GM18867 (cell line): ENCODE measurements at regions not wholly inside any gene's neighbourhood (a gene's known extent, or its start where the extent isn't known, plus 50 kb on each side); places are given as distances from the start of the nearest gene placed in this dataset.
"Not testable (repeated sequence)": the region's sequence is repeated elsewhere in the genome, so short reads cannot be mapped to it uniquely, and the experiment has no call there.

Experiments
- ATAC-seq: cut with Tn5 transposase; IDR thresholded peaks from one replicate; pipeline ENCODE4 v1.9.1; 2021; ENCODE audit warnings: mild to moderate bottlenecking, moderate library complexity; ENCODE audit not compliant: unreplicated experiment

DNA sequence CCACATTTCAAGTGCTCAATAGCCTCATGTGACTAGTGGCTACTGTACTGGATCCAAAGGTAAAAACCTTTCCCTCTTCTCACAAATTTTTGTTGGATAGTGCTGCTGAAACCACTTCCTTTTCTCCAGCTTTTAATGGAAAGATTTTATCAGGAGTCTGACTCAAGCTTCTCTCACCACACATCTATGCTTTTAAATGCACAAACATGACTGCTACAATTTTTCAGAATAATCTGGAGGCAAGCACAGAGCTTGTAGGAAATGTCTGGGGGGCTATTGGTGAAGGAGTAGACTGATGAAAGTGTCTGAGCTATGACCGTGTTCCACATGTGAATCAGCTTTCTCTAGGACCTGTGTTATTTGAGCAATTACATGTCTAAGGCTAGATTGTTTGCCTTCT, 101.1 kb upstream of the FAT3 start:
- ATAC-seq, result no peak

DNA sequence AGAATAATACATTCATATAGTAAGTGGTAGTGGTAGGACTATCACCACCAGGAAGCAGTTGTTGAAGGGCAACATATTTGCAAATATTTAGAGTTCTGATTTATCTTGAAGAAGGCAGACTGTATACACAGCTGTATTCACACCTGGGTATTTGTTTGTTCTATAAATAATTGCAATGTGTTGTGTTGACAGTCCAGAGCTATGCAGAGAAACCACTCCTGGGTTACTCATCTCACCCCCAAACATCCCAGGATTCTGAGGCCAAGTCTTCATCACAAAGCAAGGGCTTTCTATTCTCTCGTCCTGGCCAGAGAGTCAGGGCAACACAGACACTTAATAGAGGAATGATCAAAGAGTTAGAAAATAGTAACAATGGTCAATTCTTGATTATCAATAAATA, 102.1 kb upstream of the FAT3 start:
- no peak for ATAC-seq

DNA sequence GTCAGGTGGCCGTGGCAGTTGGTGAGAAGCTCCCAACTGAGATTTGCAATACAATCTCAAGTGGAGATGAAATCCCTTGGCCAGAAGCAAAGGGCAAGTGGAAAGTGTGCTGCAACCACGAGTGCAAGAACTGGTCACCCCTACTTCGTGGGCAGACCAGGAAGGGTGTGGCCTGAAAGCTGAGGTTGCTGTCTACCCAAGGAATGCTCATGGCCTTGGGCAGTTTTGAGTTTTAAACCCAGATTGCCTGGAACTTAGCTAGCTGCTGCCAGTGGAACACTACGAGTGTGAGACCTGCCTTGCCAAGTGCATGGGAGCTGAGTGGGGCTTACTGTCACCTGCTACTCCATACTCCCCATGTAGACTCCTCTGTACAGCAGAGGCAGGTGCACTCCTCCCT, 113.3 kb upstream of the FAT3 start:
- no peak for ATAC-seq

DNA sequence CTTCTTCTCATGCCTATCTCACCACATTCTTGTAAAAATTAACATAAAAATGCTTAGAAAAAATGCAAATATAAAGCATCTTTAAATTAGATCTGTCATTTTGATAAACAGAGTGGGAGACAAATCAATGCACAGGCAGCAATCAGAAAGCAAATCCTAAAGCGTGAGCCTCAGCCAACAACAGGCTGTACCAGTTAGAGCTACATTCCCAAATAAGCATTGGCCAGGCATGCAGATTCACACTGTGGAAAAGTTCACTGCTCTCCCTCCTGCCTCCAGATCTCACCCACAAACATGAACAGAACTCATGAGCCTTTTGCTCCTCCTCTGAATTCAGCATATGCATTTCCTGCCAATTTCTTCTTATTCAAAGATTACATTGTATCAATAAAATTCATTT, 115.2 kb upstream of the FAT3 start:
- ATAC-seq, result no peak

DNA sequence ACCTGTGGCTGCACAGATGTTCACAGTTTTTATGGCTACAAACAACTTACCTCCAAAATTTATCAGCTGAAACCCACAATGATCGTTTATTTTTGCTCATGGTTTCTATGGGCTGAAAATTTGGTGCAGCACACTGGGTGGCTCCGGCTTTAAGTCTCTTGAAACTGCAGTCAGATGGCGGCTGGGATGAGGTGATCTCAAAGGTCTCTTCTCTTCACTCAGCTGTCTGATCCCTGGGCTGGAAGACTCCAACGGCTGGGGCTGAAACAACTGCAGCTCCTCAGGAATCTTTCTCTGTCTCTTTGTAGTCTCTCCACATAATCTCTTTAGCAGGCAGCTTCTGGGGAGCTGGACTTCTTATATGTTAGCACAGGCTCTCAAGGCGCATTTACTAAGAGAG, 117.3 kb upstream of the FAT3 start:
- no peak for ATAC-seq

DNA sequence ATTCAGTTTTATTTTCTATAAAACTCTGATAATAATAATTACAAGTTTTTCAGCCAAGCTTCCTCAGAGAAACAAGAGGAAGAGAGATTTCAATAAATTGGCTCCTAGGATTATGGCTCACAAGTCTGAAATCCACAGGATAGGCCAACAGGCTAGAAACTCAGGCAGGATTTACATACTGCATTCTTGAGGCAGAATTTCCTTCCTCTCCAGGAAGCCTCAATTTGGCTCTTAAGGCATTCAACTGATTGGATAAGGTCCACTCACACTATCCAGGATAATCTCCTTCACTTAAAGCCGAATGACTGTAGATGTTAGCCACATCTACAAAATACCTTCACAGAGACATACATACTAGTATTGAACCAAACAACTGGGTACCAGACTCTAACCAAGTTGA, 120.3 kb upstream of the FAT3 start:
- ATAC-seq, result no peak

DNA sequence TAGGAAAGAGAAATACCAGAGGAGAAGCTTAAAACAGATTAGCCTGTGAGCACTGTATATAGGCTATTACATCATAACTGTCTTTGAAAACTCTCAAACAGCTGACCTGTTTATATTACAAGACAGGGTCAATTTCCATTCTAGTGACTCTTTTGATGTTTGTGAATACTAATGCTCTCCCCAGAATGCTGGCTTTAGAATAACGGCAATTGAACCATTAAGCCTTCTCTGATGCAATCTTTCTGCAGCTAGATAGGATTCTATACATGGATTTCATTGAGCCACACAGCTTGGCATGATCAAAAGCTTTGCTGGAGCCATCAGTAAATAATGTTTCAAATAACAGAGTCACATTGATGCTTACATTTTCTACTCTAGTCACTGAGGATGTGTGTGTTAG, 122.7 kb upstream of the FAT3 start:
- ATAC-seq, result no peak

DNA sequence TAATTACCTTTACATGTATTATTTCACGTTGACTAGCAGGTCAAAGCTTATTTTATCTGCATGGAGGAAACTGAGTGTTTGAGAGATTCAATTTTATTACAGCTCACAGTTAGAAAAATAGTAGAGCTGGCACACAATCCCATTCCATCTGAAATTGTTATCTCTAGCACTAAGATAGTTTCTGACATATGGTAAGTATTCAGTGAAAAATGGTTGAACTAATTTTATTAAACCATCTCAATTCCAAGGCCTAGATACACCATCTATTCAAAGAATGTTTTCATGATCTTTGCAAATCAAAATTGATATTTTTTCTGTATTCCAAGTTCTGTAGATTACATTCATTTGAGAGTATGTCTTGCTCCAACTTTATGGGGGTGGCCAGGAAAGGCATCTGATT, 125.4 kb upstream of the FAT3 start:
- no peak for ATAC-seq

DNA sequence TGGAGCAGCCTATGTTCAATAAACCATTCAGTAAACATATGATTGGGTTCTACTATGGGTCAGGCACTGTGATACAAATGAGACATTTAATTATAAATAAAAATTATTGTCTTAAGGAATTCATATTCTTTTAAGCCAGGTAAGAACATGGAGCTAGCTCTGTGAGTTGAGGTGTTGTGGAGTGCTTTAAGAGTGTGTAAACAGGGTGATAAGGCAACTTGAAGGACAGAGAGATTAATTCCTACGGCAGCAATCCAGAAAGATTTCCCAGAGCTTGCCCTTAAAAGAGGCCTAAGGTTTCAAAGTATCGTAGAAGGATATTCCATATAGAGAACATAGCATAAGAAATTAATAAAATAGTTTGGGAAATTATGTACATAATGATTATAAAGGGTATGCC, 126.4 kb upstream of the FAT3 start:
- no peak for ATAC-seq

DNA sequence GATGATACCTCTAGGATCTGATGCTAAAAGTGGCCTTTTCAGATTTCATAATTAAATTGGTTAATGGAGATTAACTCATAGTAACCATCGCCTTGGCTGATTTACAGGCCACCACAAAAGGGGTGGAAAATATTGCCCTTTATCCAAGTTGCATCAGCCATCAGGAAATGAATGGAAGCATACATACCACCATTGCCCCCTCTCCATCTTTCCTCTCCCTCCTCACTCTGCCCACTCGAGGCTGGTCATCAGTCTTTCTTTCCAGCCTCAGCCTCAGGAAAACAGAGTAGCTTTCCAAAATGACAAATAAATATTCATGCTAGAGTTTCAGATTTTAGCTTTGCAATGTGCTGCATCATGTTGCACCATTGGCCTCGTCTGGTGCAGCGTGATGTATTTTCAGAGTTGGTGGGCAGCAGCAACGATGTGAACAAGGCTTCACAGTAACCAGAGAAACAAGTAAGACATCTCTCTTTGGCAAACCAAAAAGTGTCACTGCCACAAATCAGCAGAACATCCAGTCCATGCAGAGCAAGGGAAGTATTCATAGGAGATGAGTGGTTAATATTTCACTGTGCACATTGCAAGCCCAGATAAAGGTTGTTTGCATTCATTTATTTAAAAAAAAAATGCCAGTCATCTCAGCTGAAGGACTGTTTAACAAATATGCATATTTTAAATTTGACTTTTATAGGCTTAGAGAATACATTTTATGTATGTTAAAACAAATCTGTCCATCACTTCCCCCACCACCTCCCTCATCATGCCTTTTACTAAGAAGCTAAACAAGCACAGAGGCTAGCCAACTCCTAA, 136.7 kb upstream of the FAT3 start:
- no peak for ATAC-seq

DNA sequence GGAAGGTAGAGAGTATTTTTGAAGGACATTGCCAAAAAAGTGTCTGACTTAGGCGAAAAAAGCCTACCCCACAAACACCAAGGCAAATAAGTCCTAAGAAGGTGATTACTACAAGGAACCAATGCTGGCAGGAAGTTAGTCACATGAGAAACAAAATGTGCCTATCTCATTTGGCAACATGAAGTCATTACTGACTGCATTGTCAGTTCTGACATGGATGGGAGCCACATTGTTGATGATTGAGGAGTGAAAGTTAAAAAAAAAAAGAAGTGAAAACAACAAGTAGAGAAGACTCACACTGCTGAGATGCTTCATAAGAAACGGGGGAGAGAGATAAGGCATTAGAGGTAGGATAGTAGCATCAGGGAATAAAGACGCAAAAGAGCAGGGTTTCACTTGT, 141.5 kb upstream of the FAT3 start:
- ATAC-seq, result no peak

DNA sequence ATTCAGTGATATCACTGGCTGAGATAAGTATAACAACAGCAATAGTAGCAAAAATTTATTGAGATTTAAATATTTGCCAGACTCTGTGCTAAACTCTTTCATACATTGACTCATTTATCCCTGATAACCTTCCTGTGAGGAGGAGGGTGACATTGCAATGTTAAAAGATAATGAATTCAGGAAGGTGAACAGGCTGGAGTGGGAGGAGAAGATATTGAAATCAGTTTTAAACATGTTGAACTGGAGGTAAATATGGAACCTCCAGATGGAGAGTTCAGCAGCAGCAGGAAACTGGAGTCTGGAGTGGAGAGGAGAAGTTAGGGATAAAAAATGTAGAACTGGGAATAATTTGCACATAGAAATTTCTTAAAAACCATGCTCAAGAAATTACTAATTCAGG, 142.0 kb upstream of the FAT3 start:
- no peak for ATAC-seq

DNA sequence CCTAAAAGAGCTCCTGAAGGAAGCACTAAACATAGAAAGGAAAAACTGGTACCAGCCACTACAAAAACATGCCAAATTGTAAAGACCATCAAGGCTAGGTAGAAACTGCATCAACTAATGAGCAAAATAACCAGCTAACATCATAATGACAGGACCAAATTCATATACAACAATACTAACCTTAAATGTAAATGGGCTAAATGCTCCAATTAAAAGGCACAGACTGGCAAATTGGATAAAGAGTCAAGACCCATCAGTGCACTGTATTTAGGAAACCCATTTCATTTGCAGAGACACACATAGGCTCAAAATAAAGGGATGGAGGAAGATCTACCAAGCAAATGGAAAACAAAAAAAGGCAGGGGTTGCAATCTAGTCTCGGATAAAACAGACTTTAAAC, 150.1 kb upstream of the FAT3 start:
- ATAC-seq, result not testable (repeated sequence)

DNA sequence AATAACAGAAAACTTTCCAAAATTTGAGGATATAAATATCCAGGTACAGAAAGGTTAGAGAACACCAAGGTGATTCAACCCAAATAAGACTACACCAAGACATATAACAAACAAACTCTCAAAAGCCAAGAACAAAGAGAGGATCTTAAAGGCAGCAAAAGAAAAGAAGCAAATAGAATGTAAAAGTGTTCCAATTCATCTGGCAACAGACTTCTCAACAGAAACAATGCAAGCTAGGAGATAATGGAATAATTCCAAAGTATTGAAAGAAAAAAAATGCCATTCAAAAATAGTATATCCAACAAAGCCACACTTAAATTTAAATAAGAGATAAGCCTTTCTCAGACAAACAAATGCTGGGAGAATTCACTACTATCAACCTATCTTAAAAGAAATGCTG, 153.0 kb upstream of the FAT3 start:
- no peak for ATAC-seq

DNA sequence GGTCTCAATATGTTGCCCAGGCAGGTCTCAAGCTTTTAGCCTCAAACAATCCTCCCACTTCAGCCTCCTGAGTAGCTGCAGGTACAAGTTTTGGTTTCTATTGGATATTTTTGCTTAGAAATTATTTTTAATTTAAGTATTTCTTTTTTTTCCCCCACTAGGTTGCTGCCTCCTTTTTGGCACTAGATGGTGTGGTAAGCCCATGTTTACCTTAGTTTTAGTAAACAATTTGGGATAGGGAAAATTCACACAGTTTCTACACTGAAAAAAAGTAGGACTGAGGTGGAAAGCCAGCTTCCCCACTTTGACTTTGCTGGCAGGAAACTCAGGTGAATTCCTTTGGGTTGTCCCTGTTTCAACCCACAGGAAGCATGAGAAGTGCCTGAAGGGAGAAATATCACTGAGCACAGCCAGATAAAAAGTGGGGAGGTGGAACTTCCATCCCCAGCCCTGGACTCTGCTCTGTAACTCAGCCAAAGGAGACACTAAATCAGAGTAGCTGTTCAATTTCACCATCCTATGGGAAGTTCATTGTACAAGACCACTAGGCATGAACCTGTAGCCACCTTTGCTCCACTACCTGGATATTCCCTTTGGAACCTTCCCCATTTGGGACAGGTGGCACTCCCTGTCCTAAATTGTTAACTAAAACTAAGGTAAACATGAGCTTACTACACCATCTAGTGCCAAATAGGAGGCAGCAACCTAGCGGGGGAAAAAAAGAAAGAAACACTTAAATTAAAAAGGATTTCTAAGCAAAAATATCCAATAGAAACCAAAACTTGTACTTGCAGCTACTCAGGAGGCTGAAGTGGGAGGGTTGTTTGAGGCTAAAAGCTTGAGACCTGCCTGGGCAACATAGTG, 154.4 kb upstream of the FAT3 start:
- no peak for ATAC-seq

DNA sequence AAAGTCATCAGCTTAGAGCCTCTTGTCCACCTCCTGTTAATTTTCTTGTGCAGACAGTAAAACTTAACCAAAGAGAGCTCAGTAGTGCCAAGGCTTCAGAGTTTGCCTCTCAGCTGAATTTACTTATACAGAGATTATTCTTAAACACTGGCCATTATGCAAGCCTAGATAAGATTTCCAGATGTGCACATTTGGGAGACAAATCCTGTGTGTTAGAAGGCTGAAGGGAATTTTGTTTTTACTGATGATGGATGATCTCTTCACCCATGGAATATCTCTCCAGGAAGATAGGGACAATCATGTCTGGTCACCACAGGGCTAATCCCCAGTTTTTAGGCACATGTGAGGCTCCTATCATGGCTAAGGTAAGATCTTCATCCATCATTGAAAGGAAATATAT, 157.6 kb upstream of the FAT3 start:
- ATAC-seq, result no peak

DNA sequence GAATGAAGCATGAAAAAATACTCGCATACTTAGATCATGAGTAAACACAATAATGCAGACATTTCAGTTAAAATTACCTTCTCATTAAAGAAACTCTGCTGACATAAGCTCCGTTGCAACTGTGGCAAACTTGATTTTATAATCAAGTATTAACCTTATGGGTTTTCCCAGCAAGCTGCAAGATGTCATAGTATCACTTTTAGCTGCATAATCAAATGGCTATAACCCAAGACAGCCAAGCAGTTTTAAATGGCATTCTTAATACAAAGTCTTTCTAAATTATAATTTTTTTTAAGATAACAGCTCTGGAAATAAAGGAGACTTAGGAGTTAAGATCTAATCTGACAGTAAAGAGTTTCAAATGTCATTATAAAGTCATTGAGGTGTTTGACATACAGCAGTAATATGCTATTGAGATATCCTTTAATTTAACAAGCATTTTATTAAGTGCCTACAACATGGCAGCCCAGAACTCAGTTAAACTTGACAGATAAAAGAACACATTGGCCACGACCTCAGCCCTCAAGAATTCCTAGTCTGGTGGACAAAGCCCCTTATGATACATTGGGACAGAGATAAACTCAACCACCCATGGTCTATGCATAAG, 163.1 kb upstream of the FAT3 start:
- no peak for ATAC-seq

DNA sequence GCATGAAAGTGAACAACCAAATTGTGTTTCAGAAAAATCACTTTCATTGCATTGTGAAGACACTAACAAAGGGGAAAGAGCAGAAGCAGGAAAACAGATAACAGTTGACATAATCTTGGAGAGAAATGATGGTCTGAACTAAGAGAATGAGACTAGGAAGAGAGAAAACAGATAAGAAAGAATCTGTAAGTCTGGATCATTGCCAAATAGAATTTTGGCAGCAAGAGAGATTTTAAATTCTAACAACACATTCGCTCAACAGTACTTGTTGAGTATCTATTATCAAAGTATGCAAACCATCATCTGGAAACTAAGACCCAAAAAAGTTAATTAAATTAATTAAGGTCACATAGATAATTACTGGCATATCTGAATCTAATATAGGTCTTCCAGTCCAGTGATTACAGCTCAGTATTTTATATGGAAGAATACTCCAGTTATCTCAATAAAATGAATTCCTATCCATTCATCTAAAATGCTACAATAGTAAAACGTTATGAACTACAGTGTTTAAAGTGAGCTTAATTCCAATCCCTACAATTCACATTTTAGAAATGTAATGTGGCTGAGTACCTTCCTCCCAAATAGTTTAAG, 166.7 kb upstream of the FAT3 start:
- ATAC-seq, result no peak

DNA sequence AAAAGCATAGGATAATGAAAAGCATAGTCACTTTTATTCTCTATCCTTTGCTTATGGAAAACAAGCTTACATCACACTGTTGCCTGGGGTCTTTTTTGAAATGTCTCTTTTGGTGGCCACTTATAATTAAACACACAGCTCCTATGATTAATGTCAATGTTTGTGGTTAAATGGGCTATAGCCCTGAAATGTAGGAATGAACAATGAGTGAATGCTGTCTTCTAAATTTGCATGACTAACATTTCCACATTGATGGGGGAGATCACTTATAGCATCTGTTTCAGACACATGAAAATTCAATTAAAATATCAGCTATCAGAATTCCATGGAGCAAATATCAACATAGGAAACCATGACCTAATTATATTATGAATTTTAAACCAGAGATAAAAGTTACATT, 171.4 kb upstream of the FAT3 start:
- no peak for ATAC-seq

DNA sequence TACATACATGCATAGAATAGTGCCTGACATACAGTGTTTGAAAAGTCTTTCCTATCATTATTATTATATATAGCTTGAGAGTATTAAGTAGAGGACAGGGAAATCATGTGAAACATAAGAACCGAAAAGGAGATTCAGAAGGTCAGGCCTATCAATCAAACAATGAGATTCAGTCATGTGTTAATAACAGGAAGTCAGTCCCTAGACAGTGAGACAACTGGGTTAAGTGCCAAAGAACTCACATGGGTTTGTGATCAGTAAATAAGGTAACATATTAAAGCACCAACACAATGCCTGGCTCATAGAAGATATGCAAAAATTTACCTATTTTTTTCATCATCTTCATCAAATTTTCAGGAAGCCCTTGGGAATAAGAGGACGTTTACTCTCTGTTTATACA, 174.3 kb upstream of the FAT3 start:
- no peak for ATAC-seq

DNA sequence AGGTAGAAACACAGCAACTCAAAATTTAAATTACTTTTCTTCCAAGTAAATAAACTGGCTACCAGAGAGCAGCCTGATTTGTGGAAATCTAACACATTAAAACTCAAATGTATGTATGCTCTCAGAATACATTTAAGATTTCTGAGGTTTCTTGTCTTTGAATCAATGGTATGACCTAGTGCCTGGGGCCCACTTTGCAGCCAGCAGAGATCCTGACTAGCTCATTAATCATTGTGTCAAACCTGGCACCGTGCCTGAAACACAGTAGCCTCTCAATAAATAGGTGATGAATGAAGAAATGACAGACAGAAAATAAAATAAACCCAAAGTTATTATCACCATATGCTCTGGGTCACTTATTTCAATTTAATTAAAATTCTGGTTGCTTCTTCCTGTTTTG, 176.2 kb upstream of the FAT3 start:
- ATAC-seq, result no peak

DNA sequence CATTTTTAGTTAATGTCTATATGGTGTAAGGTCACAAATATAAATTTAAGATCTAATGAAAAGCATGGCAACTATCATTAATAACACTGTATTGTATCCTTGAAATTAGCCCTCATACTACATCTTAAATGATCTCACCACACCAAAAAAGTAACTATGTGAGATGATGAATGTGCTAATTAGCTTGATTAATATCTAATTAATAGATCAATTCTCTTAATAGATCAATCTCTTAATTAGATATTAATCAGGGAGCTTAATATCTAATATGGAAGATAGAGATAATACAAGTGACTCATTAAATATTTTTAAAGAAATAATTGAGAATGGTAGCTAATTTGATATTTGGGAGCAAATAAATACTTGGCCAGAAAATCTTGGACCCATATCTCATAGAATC, 178.5 kb upstream of the FAT3 start:
- no peak for ATAC-seq
